A673 (cell line): ENCODE measurements at regions not wholly inside any gene's neighbourhood (a gene's known extent, or its start where the extent isn't known, plus 50 kb on each side); places are given as distances from the start of the nearest gene placed in this dataset.

Experiments used
- EZH2 ChIP-seq: fragments of 200-600 bp; sonication (generic); IDR thresholded peaks from 2 replicates; pipeline ENCODE4 v1.6.1; 2017; ENCODE audit warnings: borderline replicate concordance, low read depth, mild to moderate bottlenecking, mixed read lengths, antibody characterized with exemption, low read length; ENCODE audit not compliant: poor library complexity, severe bottlenecking
- TF ChIP-seq, protein P1 (sequence below): fragments of 300-800, 200-600 bp; sonication (generic); conservative IDR thresholded peaks from 2 replicates; pipeline ENCODE4 v1.5.1; 2017; ENCODE audit warnings: low read depth, mild to moderate bottlenecking, antibody characterized with exemption, low read length, moderate library complexity, mixed read lengths

DNA sequence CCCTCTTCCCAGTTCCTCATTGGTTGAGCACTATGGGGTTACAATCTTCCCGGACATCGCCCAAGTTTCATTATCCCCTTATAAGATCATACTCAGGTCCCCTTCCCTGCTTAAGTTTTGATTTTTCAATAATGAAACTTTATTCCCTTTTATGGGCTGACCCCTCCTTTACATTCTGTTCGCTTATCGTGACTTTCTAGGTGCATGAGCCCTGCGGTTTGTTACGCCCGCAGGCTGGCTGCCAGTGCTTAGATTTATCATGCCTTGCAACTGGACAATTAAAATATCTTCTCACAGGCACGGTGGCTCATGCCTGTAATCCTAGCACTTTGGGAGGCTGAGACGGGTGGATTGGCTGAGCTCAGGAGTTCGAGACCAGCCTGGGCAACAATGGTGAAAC is 127.9 kb upstream of the FER start:
- TF ChIP-seq, protein P1, sequence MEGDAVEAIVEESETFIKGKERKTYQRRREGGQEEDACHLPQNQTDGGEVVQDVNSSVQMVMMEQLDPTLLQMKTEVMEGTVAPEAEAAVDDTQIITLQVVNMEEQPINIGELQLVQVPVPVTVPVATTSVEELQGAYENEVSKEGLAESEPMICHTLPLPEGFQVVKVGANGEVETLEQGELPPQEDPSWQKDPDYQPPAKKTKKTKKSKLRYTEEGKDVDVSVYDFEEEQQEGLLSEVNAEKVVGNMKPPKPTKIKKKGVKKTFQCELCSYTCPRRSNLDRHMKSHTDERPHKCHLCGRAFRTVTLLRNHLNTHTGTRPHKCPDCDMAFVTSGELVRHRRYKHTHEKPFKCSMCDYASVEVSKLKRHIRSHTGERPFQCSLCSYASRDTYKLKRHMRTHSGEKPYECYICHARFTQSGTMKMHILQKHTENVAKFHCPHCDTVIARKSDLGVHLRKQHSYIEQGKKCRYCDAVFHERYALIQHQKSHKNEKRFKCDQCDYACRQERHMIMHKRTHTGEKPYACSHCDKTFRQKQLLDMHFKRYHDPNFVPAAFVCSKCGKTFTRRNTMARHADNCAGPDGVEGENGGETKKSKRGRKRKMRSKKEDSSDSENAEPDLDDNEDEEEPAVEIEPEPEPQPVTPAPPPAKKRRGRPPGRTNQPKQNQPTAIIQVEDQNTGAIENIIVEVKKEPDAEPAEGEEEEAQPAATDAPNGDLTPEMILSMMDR: no peak
- TF ChIP-seq EZH2: no peak
